Stimulated activated naive CD8-positive, alpha-beta T cell treated with anti-CD3 and anti-CD28 coated beads, Interleukin-15, amount 100 ng/mL, for 72 hours (primary cell): ENCODE measurements at regions not wholly inside any gene's neighbourhood (a gene's known extent, or its start where the extent isn't known, plus 50 kb on each side); places are given as distances from the start of the nearest gene placed in this dataset.

ENCODE experiments used
- ATAC-seq: fragments of 150-1000 bp; cut with Tn5 transposase; 2 replicates; pipeline ENCODE4 v1.10.0; 2021; ENCODE audit warnings: mild to moderate bottlenecking, moderate library complexity
- DNase-seq, 2 donors: peaks; one replicate each; pipeline ENCODE4 v3.0.0; 2021 to 2022
- H3K27ac Mint-ChIP-seq, 2 donors: one replicate each; pipeline ENCODE4 v1.8.0; 2022; ENCODE audit warnings: mild to moderate bottlenecking in 2 of 2, mixed read lengths in 2 of 2, moderate library complexity in 2 of 2
- H3K27me3 Mint-ChIP-seq: one replicate; pipeline ENCODE4 v1.8.0; 2022; ENCODE audit warnings: mixed read lengths
- H3K4me1 Mint-ChIP-seq: one replicate; pipeline ENCODE4 v1.8.0; 2022; ENCODE audit warnings: mild to moderate bottlenecking, mixed read lengths
- H3K4me3 Mint-ChIP-seq, 2 donors: one replicate each; pipeline ENCODE4 v1.8.0; 2022; ENCODE audit warnings: mild to moderate bottlenecking in 2 of 2, mixed read lengths in 2 of 2, moderate library complexity in 1 of 2
- H3K9me3 Mint-ChIP-seq, 2 donors: one replicate each; pipeline ENCODE4 v1.8.0; 2022; ENCODE audit warnings: mixed read lengths in 2 of 2

DNA sequence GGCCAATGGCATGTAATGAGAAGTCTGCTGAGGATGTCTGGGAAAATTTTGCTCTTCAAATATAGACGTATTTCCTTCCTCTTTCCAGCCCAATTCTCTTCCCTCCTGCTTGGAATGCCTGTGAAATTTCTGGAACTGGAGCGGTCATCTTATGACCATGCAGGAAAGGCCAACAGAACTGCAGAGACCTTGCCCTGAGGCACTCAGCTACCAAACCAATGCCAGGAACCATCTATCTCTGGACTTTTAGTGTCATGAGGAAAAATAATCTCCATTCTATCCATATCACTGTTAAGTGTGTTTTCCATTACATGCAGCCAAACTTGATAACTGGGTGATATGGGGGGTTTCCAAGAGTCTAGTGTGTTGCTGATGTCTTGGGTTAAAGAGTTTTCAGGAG is 363.7 kb downstream of the SLC4A3 start:
- Mint-ChIP-seq H3K4me3 (no peak overlapping the region), H3K27ac (no peak overlapping the region), H3K27me3 (no peaks in the 10 kb centered on the region), H3K9me3 (no peaks in the 10 kb centered on the region), H3K4me1 (no peaks in the 10 kb centered on the region)
- no peak for ATAC-seq
- no peak for DNase-seq

DNA sequence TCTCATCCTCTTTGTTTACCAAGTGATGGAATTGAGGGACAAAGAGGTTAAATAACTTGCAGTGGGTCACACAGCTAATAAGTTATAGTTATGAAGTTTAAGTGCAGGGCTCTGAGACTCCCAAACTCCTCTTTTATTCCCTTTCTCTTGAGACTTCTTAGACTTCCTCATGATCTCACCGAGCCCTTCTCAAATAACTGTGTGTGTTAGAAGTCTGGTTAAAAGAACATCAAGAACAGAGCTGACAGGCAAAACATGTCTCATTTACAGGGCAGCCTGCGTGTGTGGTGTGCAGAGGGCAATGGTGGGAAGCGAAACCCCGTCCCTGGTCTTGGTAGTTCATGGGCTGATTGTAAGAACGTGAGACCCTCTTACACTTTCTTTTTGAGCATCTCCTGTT is 368.0 kb downstream of the SLC4A3 start:
- Mint-ChIP-seq H3K27me3 (no peaks in the 10 kb centered on the region), H3K4me3 (no peak overlapping the region), H3K4me1 (no peaks in the 10 kb centered on the region), H3K27ac (peak overlapping the region in 1 of 2 donors; percentile 81), H3K9me3 (no peaks in the 10 kb centered on the region)
- ATAC-seq (no peak), DNase-seq (no peak)

- no peaks in the 10 kb centered on the region for H3K27me3 Mint-ChIP-seq
- no peak overlapping the region for H3K4me3 Mint-ChIP-seq
- H3K27ac Mint-ChIP-seq, result peak overlapping the region; percentile 27 to 81
- ATAC-seq (no peak), DNase-seq (no peak)
- no peaks in the 10 kb centered on the region for H3K4me1 Mint-ChIP-seq
- H3K9me3 Mint-ChIP-seq, result no peaks in the 10 kb centered on the region
Measured at GRCh38 chr2:219995991-219996765, 368.7 kb downstream of the SLC4A3 start.

DNA sequence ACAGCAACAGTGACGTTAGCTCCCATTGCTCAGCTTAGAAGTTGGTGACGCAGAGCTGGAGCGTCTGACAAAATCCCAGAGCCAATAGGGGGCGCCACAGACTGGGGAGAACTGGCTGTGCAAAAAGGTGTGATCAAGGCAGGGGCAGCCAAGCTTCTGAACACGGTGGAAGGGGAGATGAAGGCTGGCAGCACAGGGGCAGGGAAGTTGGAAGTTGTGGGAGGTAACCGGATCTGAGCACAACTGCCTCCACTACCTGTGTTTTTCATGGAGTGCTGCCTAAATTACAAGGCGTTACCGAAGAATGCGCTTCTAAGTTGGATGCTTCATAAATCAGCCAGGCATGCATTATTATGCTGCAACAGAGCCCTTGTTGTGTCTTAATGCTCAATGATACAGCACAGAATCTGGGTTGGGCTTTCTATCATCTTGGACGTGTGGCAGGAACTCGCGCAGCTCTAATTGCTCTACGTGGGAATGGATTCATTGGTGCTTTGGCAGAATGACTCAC is 370.0 kb downstream of the SLC4A3 start:
- peak in 1 of 2 donors; percentile 15 for DNase-seq
- Mint-ChIP-seq H3K4me3 (no peak overlapping the region), H3K4me1 (no peaks in the 10 kb centered on the region)

GRCh38 chr2:219998107-219998506 is 370.7 kb downstream of the SLC4A3 start:
- ATAC-seq (no peak), DNase-seq (no peak)
- Mint-ChIP-seq H3K4me1 (no peaks in the 10 kb centered on the region), H3K4me3 (no peak overlapping the region), H3K27me3 (no peaks in the 10 kb centered on the region), H3K9me3 (no peaks in the 10 kb centered on the region), H3K27ac (no peak overlapping the region)

More for the DNA sequence above, 370.0 kb downstream of the SLC4A3 start:
- H3K27ac Mint-ChIP-seq, result no peak overlapping the region
- H3K9me3 Mint-ChIP-seq, result no peaks in the 10 kb centered on the region
- no peaks in the 10 kb centered on the region for H3K27me3 Mint-ChIP-seq
- no peak for ATAC-seq

GRCh38 chr2:219998714-219999227 is 371.3 kb downstream of the SLC4A3 start:
- ATAC-seq, result no peak
- no peak overlapping the region for H3K27ac Mint-ChIP-seq
- H3K4me3 Mint-ChIP-seq, result no peak overlapping the region
- H3K27me3 Mint-ChIP-seq, result no peaks in the 10 kb centered on the region
- no peaks in the 10 kb centered on the region for H3K9me3 Mint-ChIP-seq
- no peak for DNase-seq
- no peaks in the 10 kb centered on the region for H3K4me1 Mint-ChIP-seq

GRCh38 chr2:220000080-220000479 is 372.6 kb downstream of the SLC4A3 start:
- Mint-ChIP-seq H3K27me3 (no peaks in the 10 kb centered on the region), H3K27ac (no peak overlapping the region), H3K9me3 (no peaks in the 10 kb centered on the region), H3K4me3 (no peak overlapping the region), H3K4me1 (no peaks in the 10 kb centered on the region)
- DNase-seq (no peak), ATAC-seq (no peak)

- ATAC-seq, result peak; percentile 19
- DNase-seq, result no peak
- Mint-ChIP-seq H3K4me1 (no peaks in the 10 kb centered on the region), H3K9me3 (no peaks in the 10 kb centered on the region), H3K4me3 (no peak overlapping the region), H3K27me3 (no peaks in the 10 kb centered on the region), H3K27ac (no peak overlapping the region)
Measured at GRCh38 chr2:220000586-220000985, 373.2 kb downstream of the SLC4A3 start.

- H3K27me3 Mint-ChIP-seq, result no peaks in the 10 kb centered on the region
- H3K4me1 Mint-ChIP-seq, result no peaks in the 10 kb centered on the region
- no peaks in the 10 kb centered on the region for H3K9me3 Mint-ChIP-seq
- H3K27ac Mint-ChIP-seq, result no peak overlapping the region
- ATAC-seq (no peak), DNase-seq (no peak)
- no peak overlapping the region for H3K4me3 Mint-ChIP-seq
Measured at GRCh38 chr2:220001751-220002150, 374.3 kb downstream of the SLC4A3 start.

DNA sequence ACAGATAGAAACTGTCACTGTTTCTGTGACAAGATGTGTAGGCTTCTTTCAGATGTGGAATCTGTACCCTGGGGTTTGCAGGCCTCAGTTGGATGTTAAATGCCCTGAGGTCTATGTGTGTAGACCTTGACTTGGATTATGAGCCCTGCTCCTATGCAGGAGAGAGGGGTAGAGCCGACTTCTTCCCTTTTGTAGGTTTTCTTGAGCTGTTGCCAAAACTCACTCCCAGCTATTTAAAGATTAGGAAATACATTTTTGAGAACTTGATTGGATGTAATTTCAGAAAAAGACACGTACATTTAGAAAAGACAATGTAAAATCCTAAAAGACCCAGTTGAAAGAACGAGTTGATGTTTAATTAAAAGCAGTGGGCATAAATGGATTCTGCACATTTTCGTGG is 374.8 kb downstream of the SLC4A3 start:
- ATAC-seq (no peak), DNase-seq (no peak)
- H3K4me1 Mint-ChIP-seq, result no peaks in the 10 kb centered on the region
- no peaks in the 10 kb centered on the region for H3K9me3 Mint-ChIP-seq
- no peak overlapping the region for H3K27ac Mint-ChIP-seq
- no peaks in the 10 kb centered on the region for H3K27me3 Mint-ChIP-seq
- no peak overlapping the region for H3K4me3 Mint-ChIP-seq

GRCh38 chr2:220002699-220003098 is 375.3 kb downstream of the SLC4A3 start:
- Mint-ChIP-seq H3K4me3 (no peak overlapping the region), H3K27me3 (no peaks in the 10 kb centered on the region), H3K27ac (no peak overlapping the region), H3K4me1 (no peaks in the 10 kb centered on the region), H3K9me3 (no peaks in the 10 kb centered on the region)
- no peak for ATAC-seq
- no peak for DNase-seq

- H3K9me3 Mint-ChIP-seq, result no peaks in the 10 kb centered on the region
- ATAC-seq (no peak), DNase-seq (no peak)
- H3K4me3 Mint-ChIP-seq, result no peak overlapping the region
- H3K27me3 Mint-ChIP-seq, result no peaks in the 10 kb centered on the region
- H3K4me1 Mint-ChIP-seq, result no peaks in the 10 kb centered on the region
- peak overlapping the region in 1 of 2 donors; percentile 68 for H3K27ac Mint-ChIP-seq
Measured at GRCh38 chr2:220005362-220005761, 377.9 kb downstream of the SLC4A3 start.

GRCh38 chr2:220006152-220006621 is 378.8 kb downstream of the SLC4A3 start:
- Mint-ChIP-seq H3K9me3 (no peaks in the 10 kb centered on the region), H3K4me3 (no peak overlapping the region), H3K4me1 (no peaks in the 10 kb centered on the region), H3K27me3 (no peaks in the 10 kb centered on the region), H3K27ac (no peak overlapping the region)
- ATAC-seq (no peak), DNase-seq (no peak)

- H3K4me3 Mint-ChIP-seq, result no peak overlapping the region
- no peaks in the 10 kb centered on the region for H3K27me3 Mint-ChIP-seq
- H3K4me1 Mint-ChIP-seq, result no peaks in the 10 kb centered on the region
- no peak for ATAC-seq
- H3K27ac Mint-ChIP-seq, result no peak overlapping the region
- H3K9me3 Mint-ChIP-seq, result no peaks in the 10 kb centered on the region
- no peak for DNase-seq
Measured at GRCh38 chr2:220011859-220012258, 384.4 kb downstream of the SLC4A3 start.

DNA sequence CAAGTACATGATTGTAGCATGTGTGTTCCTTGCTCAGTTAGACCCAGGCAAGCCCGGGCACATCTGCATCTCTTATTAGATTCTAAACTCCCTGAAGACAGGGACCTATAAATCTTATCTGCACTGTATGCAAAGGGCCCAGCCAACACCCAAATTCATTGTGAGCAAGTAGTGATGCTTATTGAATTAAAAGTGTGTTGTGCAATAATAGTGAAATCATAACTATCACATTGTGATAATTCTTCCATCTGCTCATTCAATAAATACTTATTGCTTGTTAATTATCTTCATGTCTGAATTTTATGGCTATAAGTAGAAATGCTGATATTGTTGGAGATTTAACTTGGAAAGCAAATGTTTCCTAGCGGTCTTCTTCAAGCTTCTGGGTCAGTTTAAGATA is 387.5 kb downstream of the SLC4A3 start:
- ATAC-seq, result no peak
- no peaks in the 10 kb centered on the region for H3K27me3 Mint-ChIP-seq
- H3K27ac Mint-ChIP-seq, result no peak overlapping the region
- no peaks in the 10 kb centered on the region for H3K9me3 Mint-ChIP-seq
- no peak overlapping the region for H3K4me3 Mint-ChIP-seq
- no peaks in the 10 kb centered on the region for H3K4me1 Mint-ChIP-seq
- no peak for DNase-seq

DNA sequence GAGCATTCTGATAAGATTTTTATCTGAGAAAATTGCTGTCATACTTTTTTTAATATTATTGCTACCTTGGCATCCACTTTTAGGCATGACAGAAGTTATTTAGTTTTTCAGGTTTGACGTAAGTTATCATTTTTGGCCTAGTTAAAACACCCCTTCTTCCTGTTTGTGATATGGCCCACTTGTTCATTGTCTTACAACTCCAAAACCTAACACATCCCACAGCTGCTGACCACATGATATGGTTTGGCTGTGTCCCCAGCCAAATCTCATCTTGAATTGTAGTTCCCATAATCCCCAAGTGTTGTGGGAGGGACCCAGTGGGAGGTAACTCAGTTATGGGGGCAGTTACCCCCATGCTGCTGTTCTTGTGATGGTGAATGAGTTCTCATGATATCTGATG is 388.1 kb downstream of the SLC4A3 start:
- Mint-ChIP-seq H3K27ac (no peak overlapping the region), H3K4me3 (no peak overlapping the region), H3K4me1 (no peaks in the 10 kb centered on the region), H3K9me3 (no peaks in the 10 kb centered on the region), H3K27me3 (no peaks in the 10 kb centered on the region)
- no peak for DNase-seq
- no peak for ATAC-seq
